Fibroblast of lung (primary cell): ENCODE measurements at regions not wholly inside any gene's neighbourhood (a gene's known extent, or its start where the extent isn't known, plus 50 kb on each side); places are given as distances from the start of the nearest gene placed in this dataset.

ENCODE experiments used
- EZH2 ChIP-seq: IDR thresholded peaks from 2 replicates; pipeline ENCODE4 v1.5.1; 2012; ENCODE audit warnings: low read length, control low read depth, mild to moderate bottlenecking; ENCODE audit errors: missing control alignments
- TF ChIP-seq, protein P1 (sequence below), 2 donors: IDR thresholded peaks in 1 of 2; conservative IDR thresholded peaks in 1 of 2; 1 replicate in 1 of 2; 2 replicates in 1 of 2; pipeline ENCODE4 v1.5.1; 2011 to 2012; ENCODE audit warnings: low read length in 2 of 2, control low read depth in 1 of 2, inconsistent platforms in 1 of 2, low read depth in 1 of 2, mild to moderate bottlenecking in 1 of 2

DNA sequence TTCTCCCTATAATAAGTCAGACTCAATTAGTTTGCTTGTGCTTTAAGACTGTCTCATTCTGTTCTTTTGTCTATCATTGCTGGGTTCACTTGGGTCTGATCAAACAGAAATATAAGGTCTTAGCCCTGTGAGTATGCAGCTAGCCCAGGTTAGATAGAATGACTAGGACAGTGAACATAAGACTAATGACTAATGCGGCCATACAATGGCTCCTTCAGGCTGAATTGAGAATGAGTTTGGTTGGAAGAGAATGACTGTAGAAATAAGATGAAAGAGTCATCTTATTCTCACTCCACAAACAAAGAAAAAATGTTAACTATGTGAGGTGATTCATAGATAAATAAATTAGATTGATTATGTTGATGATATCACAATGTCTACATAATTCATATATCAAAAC, 50.1 kb upstream of the OBI1 start:
- TF ChIP-seq, protein P1, sequence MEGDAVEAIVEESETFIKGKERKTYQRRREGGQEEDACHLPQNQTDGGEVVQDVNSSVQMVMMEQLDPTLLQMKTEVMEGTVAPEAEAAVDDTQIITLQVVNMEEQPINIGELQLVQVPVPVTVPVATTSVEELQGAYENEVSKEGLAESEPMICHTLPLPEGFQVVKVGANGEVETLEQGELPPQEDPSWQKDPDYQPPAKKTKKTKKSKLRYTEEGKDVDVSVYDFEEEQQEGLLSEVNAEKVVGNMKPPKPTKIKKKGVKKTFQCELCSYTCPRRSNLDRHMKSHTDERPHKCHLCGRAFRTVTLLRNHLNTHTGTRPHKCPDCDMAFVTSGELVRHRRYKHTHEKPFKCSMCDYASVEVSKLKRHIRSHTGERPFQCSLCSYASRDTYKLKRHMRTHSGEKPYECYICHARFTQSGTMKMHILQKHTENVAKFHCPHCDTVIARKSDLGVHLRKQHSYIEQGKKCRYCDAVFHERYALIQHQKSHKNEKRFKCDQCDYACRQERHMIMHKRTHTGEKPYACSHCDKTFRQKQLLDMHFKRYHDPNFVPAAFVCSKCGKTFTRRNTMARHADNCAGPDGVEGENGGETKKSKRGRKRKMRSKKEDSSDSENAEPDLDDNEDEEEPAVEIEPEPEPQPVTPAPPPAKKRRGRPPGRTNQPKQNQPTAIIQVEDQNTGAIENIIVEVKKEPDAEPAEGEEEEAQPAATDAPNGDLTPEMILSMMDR (conservative IDR thresholded peaks at IDR 0.05 in 1 of 2, IDR thresholded peaks at IDR 0.05 in 1 of 2; ENCODE audit: low read depth in 1 of 2, low read length in 2 of 2) = no peak
- no peak for TF ChIP-seq EZH2
